HG03095 (cell line): ENCODE measurements at regions not wholly inside any gene's neighbourhood (a gene's known extent, or its start where the extent isn't known, plus 50 kb on each side); places are given as distances from the start of the nearest gene placed in this dataset.
"Not testable (repeated sequence)": the region's sequence is repeated elsewhere in the genome, so short reads cannot be mapped to it uniquely, and the experiment has no call there.

Experiments used
- ATAC-seq: cut with Tn5 transposase; IDR thresholded peaks from one replicate; pipeline ENCODE4 v1.9.1; 2021; ENCODE audit warnings: moderate library complexity; ENCODE audit not compliant: unreplicated experiment

GRCh38 chr13:42373048-42373812 lies 101.3 kb downstream of the AKAP11 start:
- no peak for ATAC-seq

GRCh38 chr13:42375663-42376062 lies 103.7 kb downstream of the AKAP11 start:
- no peak for ATAC-seq

GRCh38 chr13:42377640-42378382 lies 105.9 kb downstream of the AKAP11 start:
- peak; percentile 76 for ATAC-seq

GRCh38 chr13:42378383-42378780 lies 106.4 kb downstream of the AKAP11 start:
- no peak for ATAC-seq

GRCh38 chr13:42379241-42379640 lies 107.3 kb downstream of the AKAP11 start:
- ATAC-seq, result no peak

- ATAC-seq, result peak; percentile 48
Observed at GRCh38 chr13:42380420-42381164, 108.6 kb downstream of the AKAP11 start.

- no peak for ATAC-seq
Observed at GRCh38 chr13:42381165-42381425, 109.1 kb downstream of the AKAP11 start.

- ATAC-seq, result not testable (repeated sequence)
Observed at GRCh38 chr13:42381426-42381825, 109.5 kb downstream of the AKAP11 start.

- no peak for ATAC-seq
Observed at GRCh38 chr13:42383025-42383424, 111.1 kb downstream of the AKAP11 start.

GRCh38 chr13:42384265-42384664 lies 112.3 kb downstream of the AKAP11 start:
- ATAC-seq, result no peak

- ATAC-seq, result no peak
Observed at GRCh38 chr13:42388326-42388725, 116.4 kb downstream of the AKAP11 start.

GRCh38 chr13:42389041-42389440 lies 117.1 kb downstream of the AKAP11 start:
- ATAC-seq, result no peak

- no peak for ATAC-seq
Observed at GRCh38 chr13:42392180-42392579, 120.2 kb downstream of the AKAP11 start.

- no peak for ATAC-seq
Observed at GRCh38 chr13:42392716-42393572, 121.0 kb downstream of the AKAP11 start.

- no peak for ATAC-seq
Observed at GRCh38 chr13:42393573-42394360, 121.8 kb downstream of the AKAP11 start.

GRCh38 chr13:42394361-42394708 lies 122.4 kb downstream of the AKAP11 start:
- no peak for ATAC-seq

- ATAC-seq, result no peak
Observed at GRCh38 chr13:42394711-42395085, 122.7 kb downstream of the AKAP11 start.

- ATAC-seq, result no peak
Observed at GRCh38 chr13:42395086-42395821, 123.3 kb downstream of the AKAP11 start.

GRCh38 chr13:42396501-42396900 lies 124.5 kb downstream of the AKAP11 start:
- no peak for ATAC-seq
